Endothelial cell of umbilical vein (primary cell): ENCODE measurements at regions not wholly inside any gene's neighbourhood (a gene's known extent, or its start where the extent isn't known, plus 50 kb on each side); places are given as distances from the start of the nearest gene placed in this dataset.

Experiments used
- CTCF ChIP-seq, 2 donors: IDR thresholded peaks; 1 replicate in 1 of 2; 2 replicates in 1 of 2; pipeline ENCODE4 v1.5.1; 2011; ENCODE audit warnings: low read length in 2 of 2, mild to moderate bottlenecking in 2 of 2, moderate library complexity in 2 of 2, control low read depth in 1 of 2, inconsistent platforms in 1 of 2, low read depth in 1 of 2; ENCODE audit not compliant: insufficient read depth in 1 of 2; ENCODE audit errors: extremely low read depth in 1 of 2
- EZH2 ChIP-seq: IDR thresholded peaks from 2 replicates; pipeline ENCODE4 v1.6.1; 2012; ENCODE audit warnings: borderline replicate concordance, low read depth, mild to moderate bottlenecking, moderate library complexity, low read length, inconsistent platforms; ENCODE audit not compliant: severe bottlenecking
- GATA2 ChIP-seq: IDR thresholded peaks from 2 replicates; pipeline ENCODE4 v1.7.0; 2011; ENCODE audit warnings: low read depth, mild to moderate bottlenecking, moderate library complexity, mixed read lengths, low read length; ENCODE audit not compliant: insufficient read length, insufficient read depth
- JUN ChIP-seq: IDR thresholded peaks from 2 replicates; pipeline ENCODE4 v1.6.1; 2011; ENCODE audit warnings: borderline replicate concordance, low read depth; ENCODE audit not compliant: insufficient read length, insufficient read depth
- MAX ChIP-seq: IDR thresholded peaks from 2 replicates; pipeline ENCODE4 v1.6.1; 2011; ENCODE audit not compliant: insufficient read depth, insufficient read length
- MYC ChIP-seq: IDR thresholded peaks from one replicate; pipeline ENCODE4 v1.6.1; 2011; ENCODE audit warnings: mild to moderate bottlenecking, low read depth, low read length
- POLR2A ChIP-seq: IDR thresholded peaks from 2 replicates; pipeline ENCODE4 v1.6.1; 2012; ENCODE audit warnings: low read depth, mild to moderate bottlenecking, control low read depth, low read length
- POLR2AphosphoS5 ChIP-seq: IDR thresholded peaks from 2 replicates; pipeline ENCODE4 v1.6.1; 2012; ENCODE audit warnings: low read depth, mild to moderate bottlenecking, control low read depth, low read length, moderate library complexity; ENCODE audit not compliant: insufficient read depth

GRCh38 chr4:186347743-186348142 lies 81.8 kb downstream of the F11 start:
- TF ChIP-seq CTCF (IDR thresholded peaks at IDR 0.05; ENCODE audit: extremely low read depth in 1 of 2, insufficient read depth in 1 of 2, low read depth in 1 of 2, low read length in 2 of 2) (no peak), EZH2 (no peak), MYC (no peak), POLR2A (no peak), POLR2AphosphoS5 (no peak), MAX (no peak), GATA2 (no peak), JUN (no peak)
